ENCODE measurements at regions not wholly inside any gene's neighbourhood (a gene's known extent, or its start where the extent isn't known, plus 50 kb on each side); places are given as distances from the start of the nearest gene placed in this dataset.

GRCh38 chr13:80033951-80034350 is 307.0 kb downstream of the SPRY2 start:
- no peak for DNase-seq (ENCODE audit: low read depth)

- no peak for DNase-seq (ENCODE audit: low read depth)
These were observed 307.6 kb downstream of the SPRY2 start for GRCh38 chr13:80033286-80033685.

GRCh38 chr13:80030491-80030890 is 310.4 kb downstream of the SPRY2 start:
- peak; percentile 82 for DNase-seq (ENCODE audit: low read depth)

- no peak for DNase-seq (ENCODE audit: low read depth)
These were observed 311.8 kb downstream of the SPRY2 start for GRCh38 chr13:80029170-80029569.

GRCh38 chr13:80022146-80022545 is 318.8 kb downstream of the SPRY2 start:
- no peak for DNase-seq (ENCODE audit: low read depth)

- DNase-seq (ENCODE audit: low read depth): no peak
These were observed 328.7 kb downstream of the SPRY2 start for GRCh38 chr13:80012251-80012650.

GRCh38 chr13:80011448-80012212 is 329.3 kb downstream of the SPRY2 start:
- no peak for DNase-seq (ENCODE audit: low read depth)

GRCh38 chr13:80010846-80011245 is 330.1 kb downstream of the SPRY2 start:
- DNase-seq (ENCODE audit: low read depth): no peak

GRCh38 chr13:80010286-80010831 is 330.6 kb downstream of the SPRY2 start:
- no peak for DNase-seq (ENCODE audit: low read depth)

- no peak for DNase-seq (ENCODE audit: low read depth)
These were observed 331.2 kb downstream of the SPRY2 start for GRCh38 chr13:80009760-80010159.

- DNase-seq (ENCODE audit: low read depth): no peak
These were observed 334.0 kb downstream of the SPRY2 start for GRCh38 chr13:80006940-80007339.

GRCh38 chr13:80001510-80001842 is 339.4 kb downstream of the SPRY2 start:
- DNase-seq (ENCODE audit: low read depth): no peak

- DNase-seq (ENCODE audit: low read depth): no peak
These were observed 340.0 kb downstream of the SPRY2 start for GRCh38 chr13:80000684-80001509.

GRCh38 chr13:79999601-80000000 is 341.3 kb downstream of the SPRY2 start:
- DNase-seq (ENCODE audit: low read depth): no peak

- DNase-seq (ENCODE audit: low read depth): no peak
These were observed 342.5 kb downstream of the SPRY2 start for GRCh38 chr13:79998381-79998880.

GRCh38 chr13:79997244-79997643 is 343.7 kb downstream of the SPRY2 start:
- DNase-seq (ENCODE audit: low read depth): no peak

- peak; percentile 27 for DNase-seq (ENCODE audit: low read depth)
These were observed 345.6 kb downstream of the SPRY2 start for GRCh38 chr13:79995334-79995733.

GRCh38 chr13:79992111-79992510 is 348.8 kb downstream of the SPRY2 start:
- no peak for DNase-seq (ENCODE audit: low read depth)

GRCh38 chr13:79990048-79990447 is 350.9 kb downstream of the SPRY2 start:
- no peak for DNase-seq (ENCODE audit: low read depth)

GRCh38 chr13:79989217-79989661 is 351.7 kb downstream of the SPRY2 start:
- no peak for DNase-seq (ENCODE audit: low read depth)

- peak; percentile 68 for DNase-seq (ENCODE audit: low read depth)
These were observed 352.4 kb downstream of the SPRY2 start for GRCh38 chr13:79988573-79988972.

GRCh38 chr13:79987761-79988160 is 353.2 kb downstream of the SPRY2 start:
- DNase-seq (ENCODE audit: low read depth): no peak

- DNase-seq (ENCODE audit: low read depth): no peak
These were observed 353.6 kb downstream of the SPRY2 start for GRCh38 chr13:79987323-79987722.

Data from fibroblast of gingiva (primary cell).